ENCODE measurements at regions not wholly inside any gene's neighbourhood (a gene's known extent, or its start where the extent isn't known, plus 50 kb on each side); places are given as distances from the start of the nearest gene placed in this dataset.

DNA sequence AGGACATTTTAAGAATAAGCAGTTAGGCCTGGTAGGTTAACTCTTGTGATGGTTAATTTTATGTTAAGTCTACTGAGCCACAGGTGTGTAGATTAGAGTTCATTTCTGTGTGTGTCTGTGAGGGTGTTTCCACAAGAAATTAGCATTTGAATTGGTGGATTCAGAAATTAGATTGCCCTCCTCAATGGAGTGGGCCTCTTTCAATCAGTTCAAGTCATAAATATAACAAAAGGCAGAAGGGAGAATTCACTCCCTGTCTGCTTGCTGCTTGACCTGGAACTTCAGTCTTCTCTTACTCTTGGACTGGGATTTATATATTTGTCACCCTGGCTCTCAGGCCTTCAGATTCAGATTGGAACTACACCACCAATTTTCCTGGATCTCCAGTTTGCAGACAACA lies 55.3 kb upstream of the POM121L12 start:
- intact Hi-C loops (cut with DNase I), result no loop called here
- no peak for DNase-seq (ENCODE audit: extremely low spot score)
- H3K4me3 ChIP-seq, result no peak overlapping the region

DNA sequence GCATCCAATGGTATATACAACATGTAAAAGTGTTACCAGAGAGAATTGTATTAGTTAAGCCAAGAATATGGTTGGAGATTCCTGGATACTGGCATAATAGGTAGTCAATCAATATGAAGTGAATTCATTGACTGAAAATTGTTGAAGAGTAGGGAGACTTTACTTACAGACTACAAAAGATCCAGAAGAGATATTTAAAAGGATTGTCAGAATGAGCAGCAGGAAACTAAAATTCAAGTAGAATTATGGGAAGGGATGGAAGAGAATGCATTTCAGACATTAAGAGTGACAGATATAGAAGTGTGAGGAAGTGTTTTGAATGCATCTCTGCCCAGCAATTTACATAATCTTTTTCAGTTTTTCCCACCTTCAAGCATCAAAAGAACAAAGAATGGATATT lies 62.3 kb upstream of the POM121L12 start:
- Histone ChIP-seq H3K27ac (replicated peaks in 1 of 4) (no peak overlapping the region), H3K9me3 (no peaks in the 10 kb centered on the region), H3K4me1 (no peaks in the 10 kb centered on the region), H3K36me3 (no peaks in the 10 kb centered on the region), H3K27me3 (no peaks in the 10 kb centered on the region), H3K4me3 (no peak overlapping the region)
- DNase-seq (ENCODE audit: extremely low spot score), result no peak
- TF ChIP-seq, protein P1, sequence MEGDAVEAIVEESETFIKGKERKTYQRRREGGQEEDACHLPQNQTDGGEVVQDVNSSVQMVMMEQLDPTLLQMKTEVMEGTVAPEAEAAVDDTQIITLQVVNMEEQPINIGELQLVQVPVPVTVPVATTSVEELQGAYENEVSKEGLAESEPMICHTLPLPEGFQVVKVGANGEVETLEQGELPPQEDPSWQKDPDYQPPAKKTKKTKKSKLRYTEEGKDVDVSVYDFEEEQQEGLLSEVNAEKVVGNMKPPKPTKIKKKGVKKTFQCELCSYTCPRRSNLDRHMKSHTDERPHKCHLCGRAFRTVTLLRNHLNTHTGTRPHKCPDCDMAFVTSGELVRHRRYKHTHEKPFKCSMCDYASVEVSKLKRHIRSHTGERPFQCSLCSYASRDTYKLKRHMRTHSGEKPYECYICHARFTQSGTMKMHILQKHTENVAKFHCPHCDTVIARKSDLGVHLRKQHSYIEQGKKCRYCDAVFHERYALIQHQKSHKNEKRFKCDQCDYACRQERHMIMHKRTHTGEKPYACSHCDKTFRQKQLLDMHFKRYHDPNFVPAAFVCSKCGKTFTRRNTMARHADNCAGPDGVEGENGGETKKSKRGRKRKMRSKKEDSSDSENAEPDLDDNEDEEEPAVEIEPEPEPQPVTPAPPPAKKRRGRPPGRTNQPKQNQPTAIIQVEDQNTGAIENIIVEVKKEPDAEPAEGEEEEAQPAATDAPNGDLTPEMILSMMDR (IDR thresholded peaks at IDR 0.05), result no peak
- no peak for TF ChIP-seq POLR2A (IDR thresholded peaks at IDR 0.05; ENCODE audit: low read depth)
- no peak for TF ChIP-seq EP300 (IDR thresholded peaks at IDR 0.05)
- no peak for TF ChIP-seq POLR2AphosphoS5 (IDR thresholded peaks at IDR 0.05)
- intact Hi-C loops (cut with DNase I), result no loop called here

More for the DNA sequence above, 55.3 kb upstream of the POM121L12 start:
- Histone ChIP-seq H3K4me1 (no peaks in the 10 kb centered on the region), H3K27ac (replicated peaks in 1 of 4) (no peak overlapping the region), H3K9me3 (peaks cover 0 to 8% (median 5%) of the 10 kb centered on the region in 4 donors), H3K27me3 (no peaks in the 10 kb centered on the region), H3K36me3 (no peaks in the 10 kb centered on the region)
- TF ChIP-seq, protein P1 (IDR thresholded peaks at IDR 0.05), result no peak
- no peak for TF ChIP-seq POLR2AphosphoS5 (IDR thresholded peaks at IDR 0.05)
- TF ChIP-seq POLR2A (IDR thresholded peaks at IDR 0.05; ENCODE audit: low read depth), result no peak
- no peak for TF ChIP-seq EP300 (IDR thresholded peaks at IDR 0.05)

DNA sequence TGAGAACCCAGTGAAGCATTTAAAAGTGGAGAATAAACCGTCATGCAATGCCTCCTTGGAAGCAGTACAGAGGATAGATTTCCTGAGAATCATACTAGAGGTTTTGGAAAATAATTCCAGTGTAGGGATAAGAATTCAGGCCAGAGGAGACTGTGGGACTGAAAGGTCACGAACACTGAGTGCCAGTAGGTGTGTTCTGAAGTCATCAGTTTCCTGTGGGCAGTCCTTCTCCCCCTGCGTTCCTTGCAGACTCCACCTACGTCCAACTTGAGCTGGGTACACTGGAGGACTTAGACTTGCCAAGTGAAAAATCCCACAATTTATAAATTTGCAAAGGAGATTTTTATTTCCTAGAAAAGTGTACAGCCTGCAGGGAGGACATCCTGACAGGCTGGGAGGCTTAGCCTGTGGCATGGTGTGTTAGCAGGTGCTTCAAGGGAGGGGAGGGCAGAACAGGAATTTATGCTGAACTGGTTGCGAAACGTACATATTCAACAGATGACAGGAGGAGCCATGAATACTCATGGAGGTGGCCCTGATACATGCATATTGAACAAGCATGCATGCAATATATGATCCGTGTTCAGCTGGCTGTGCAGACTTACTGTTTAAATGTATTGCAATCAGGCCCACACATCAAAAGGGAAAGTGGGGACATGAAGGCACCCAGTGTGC lies 72.9 kb upstream of the POM121L12 start:
- peaks cover 0 to 10% (median 0%) of the 10 kb centered on the region in 4 donors for H3K4me1 ChIP-seq
- intact Hi-C loops (cut with DNase I), result no loop called here
- no peak overlapping the region for H3K27ac ChIP-seq (replicated peaks in 1 of 4)
- no peaks in the 10 kb centered on the region for H3K27me3 ChIP-seq
- DNase-seq (ENCODE audit: extremely low spot score), result no peak
- H3K9me3 ChIP-seq, result no peaks in the 10 kb centered on the region
- 67% methylated on average over 6 of the region's 7 CpGs for WGBS
- H3K36me3 ChIP-seq, result no peaks in the 10 kb centered on the region
- TF ChIP-seq POLR2AphosphoS5 (IDR thresholded peaks at IDR 0.05) (no peak), POLR2A (IDR thresholded peaks at IDR 0.05; ENCODE audit: low read depth) (no peak), EP300 (IDR thresholded peaks at IDR 0.05) (no peak)
- TF ChIP-seq, protein P1 (IDR thresholded peaks at IDR 0.05), result no peak
- H3K4me3 ChIP-seq, result no peak overlapping the region

DNA sequence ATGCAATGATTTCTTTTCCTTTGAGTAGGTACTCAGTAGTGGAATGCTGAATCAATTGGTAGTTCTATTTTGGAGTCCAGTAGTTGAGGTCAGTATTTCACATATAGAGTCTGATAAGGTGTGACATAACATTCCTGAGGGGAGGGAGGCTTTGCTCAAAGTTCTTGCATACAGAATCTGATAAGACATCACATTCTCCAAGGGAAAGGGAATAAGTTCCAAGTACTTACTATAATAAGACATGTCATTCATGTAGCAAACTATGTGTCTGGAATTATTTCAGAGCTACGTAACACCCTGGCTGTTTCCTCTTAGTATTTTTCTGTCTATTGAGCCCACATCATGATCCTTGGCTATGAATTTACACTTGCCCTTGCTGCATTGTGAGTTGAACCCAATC lies 74.3 kb upstream of the POM121L12 start:
- no peak for TF ChIP-seq POLR2AphosphoS5 (IDR thresholded peaks at IDR 0.05)
- TF ChIP-seq EP300 (IDR thresholded peaks at IDR 0.05), result no peak
- TF ChIP-seq, protein P1 (IDR thresholded peaks at IDR 0.05), result no peak
- no peak for TF ChIP-seq POLR2A (IDR thresholded peaks at IDR 0.05; ENCODE audit: low read depth)
- Histone ChIP-seq H3K27me3 (no peaks in the 10 kb centered on the region), H3K4me3 (no peak overlapping the region), H3K36me3 (no peaks in the 10 kb centered on the region), H3K27ac (replicated peaks in 1 of 4) (no peak overlapping the region), H3K9me3 (no peaks in the 10 kb centered on the region), H3K4me1 (peaks cover 0 to 10% (median 0%) of the 10 kb centered on the region in 4 donors)
- intact Hi-C loops (cut with DNase I), result no loop called here
- DNase-seq (ENCODE audit: extremely low spot score), result no peak
- 39% methylated on average over 1 of the region's 1 CpG for WGBS
